Right cardiac atrium (tissue), 5 donors: ENCODE measurements at regions not wholly inside any gene's neighbourhood (a gene's known extent, or its start where the extent isn't known, plus 50 kb on each side); places are given as distances from the start of the nearest gene placed in this dataset.
"Not testable (repeated sequence)": the region's sequence is repeated elsewhere in the genome, so short reads cannot be mapped to it uniquely, and the experiment has no call there.

Source experiments
- ATAC-seq, 2 donors: fragments of 200-7000 bp; cut with Tn5 transposase; one replicate each; pipeline versions ENCODE4 v1.8.0 to v1.9.1; 2020; ENCODE audit warnings: moderate library complexity in 2 of 2, mild to moderate bottlenecking in 1 of 2
- DNase-seq, 3 donors: peaks; one replicate each; pipeline ENCODE4 v3.0.0-alpha.2; 2020
- H3K27ac ChIP-seq: one replicate; pipeline ENCODE4 v1.5.1; 2013; ENCODE audit warnings: mild to moderate bottlenecking, low read length, control low read depth, moderate library complexity
- H3K27me3 ChIP-seq: one replicate; pipeline ENCODE4 v1.6.1; 2013; ENCODE audit not compliant: control insufficient read depth, insufficient read depth
- H3K4me1 ChIP-seq: one replicate; pipeline ENCODE4 v1.6.1; 2013; ENCODE audit warnings: low read length; ENCODE audit not compliant: control insufficient read depth, insufficient read depth
- H3K4me3 ChIP-seq: one replicate; pipeline ENCODE4 v1.5.1; 2013; ENCODE audit warnings: low read length, control low read depth
- H3K9me3 ChIP-seq: one replicate; pipeline ENCODE4 v1.6.1; 2013; ENCODE audit warnings: low read length; ENCODE audit not compliant: control insufficient read depth
- WGBS: extraction: QIAGEN DNeasy Blood & Tissue Kit; methylation state at CpG from one replicate; pipeline ENCODE4 v1.1.7; 2013; 5-methylcytosine and 5-hydroxymethylcytosine counted together
- intact Hi-C, 4 donors: fragments of 100-400 bp; cut with DNase I; formaldehyde crosslinking; loops; one replicate each; pipeline versions ENCODE4 v1.11.0 to v1.14.0; 2022 to 2023
- donor health status: healthy with polysubstance abuse.
- donor health status: DM: no; HTN: yes; CAD: no.
- donor health status: DM: no; HTN: no; CAD: no.
- donor health status: DM: no; HTN: yes; CAD: no; lungs with severe emphysema.
- donor health status: DM: yes; HTN: yes; CAD: no.

DNA sequence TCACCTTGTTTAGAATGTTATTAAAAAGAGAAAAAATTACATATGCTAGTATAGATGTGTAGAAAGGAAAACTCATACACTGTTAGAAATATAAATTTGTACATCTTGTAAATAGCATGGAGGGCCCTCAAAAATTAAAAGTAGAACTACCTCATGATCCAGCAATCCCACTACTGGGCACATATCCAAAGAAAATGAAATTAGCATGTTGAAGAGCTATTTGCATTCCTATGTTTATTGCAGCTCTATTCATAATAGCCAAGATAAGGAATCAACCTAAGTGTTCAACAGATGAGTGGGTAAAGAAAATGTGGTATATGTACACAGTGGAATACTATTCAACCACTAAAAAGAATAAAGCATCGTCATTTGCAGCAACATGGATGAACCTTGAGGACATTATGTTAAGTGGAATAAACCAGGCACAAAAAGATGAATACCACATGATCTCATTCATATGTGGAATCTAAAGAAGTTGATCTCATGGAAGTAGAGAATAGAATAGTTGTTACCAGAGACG, 251.5 kb upstream of the THUMPD2 start:
- DNase-seq (no peak), ATAC-seq (no peak)
- Histone ChIP-seq H3K27me3 (no peaks in the 10 kb centered on the region), H3K9me3 (no peaks in the 10 kb centered on the region), H3K4me1 (no peaks in the 10 kb centered on the region), H3K4me3 (no peak overlapping the region), H3K27ac (no peak overlapping the region)
- WGBS, result 93% methylated on average over 2 of the region's 2 CpGs
- intact Hi-C loops, result no loop called here

DNA sequence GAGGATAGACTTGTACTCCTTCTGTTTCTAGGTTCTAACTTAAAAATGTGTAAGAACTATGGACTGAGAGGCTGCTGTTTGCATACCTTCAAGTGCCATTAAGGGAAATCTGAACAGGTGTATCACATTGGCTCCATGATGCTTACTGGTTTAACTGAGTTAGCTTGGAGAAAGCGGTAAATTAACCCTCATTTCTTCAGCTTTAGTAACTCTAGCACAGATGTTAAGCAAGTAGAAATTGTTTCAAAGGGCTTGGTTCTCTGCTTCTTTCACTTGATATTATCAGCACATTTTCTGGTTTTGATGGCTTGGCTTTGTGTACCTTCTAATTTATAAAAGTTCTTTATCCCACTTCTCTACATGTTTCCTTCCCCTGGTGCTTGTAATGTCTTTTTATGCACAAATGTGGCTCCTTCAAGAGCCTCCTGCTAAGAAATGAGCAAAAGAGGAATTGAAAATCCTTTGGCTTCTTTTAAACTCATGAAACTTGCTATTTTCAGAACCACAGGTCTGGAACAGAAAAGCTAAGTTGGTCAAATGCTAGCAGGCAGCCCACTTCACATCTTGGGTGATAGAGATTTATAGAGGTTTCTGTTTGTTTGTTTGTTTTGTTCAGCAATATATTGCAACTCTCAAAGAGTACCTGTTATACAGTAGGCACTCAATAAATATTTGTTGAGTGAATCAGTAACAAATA, 249.9 kb upstream of the THUMPD2 start:
- Histone ChIP-seq H3K4me1 (no peaks in the 10 kb centered on the region), H3K27ac (no peak overlapping the region), H3K4me3 (no peak overlapping the region), H3K9me3 (no peaks in the 10 kb centered on the region), H3K27me3 (no peaks in the 10 kb centered on the region)
- WGBS, result 89% methylated on average over 1 of the region's 1 CpG
- DNase-seq (no peak), ATAC-seq (no peak)
- intact Hi-C loops, result no loop called here

DNA sequence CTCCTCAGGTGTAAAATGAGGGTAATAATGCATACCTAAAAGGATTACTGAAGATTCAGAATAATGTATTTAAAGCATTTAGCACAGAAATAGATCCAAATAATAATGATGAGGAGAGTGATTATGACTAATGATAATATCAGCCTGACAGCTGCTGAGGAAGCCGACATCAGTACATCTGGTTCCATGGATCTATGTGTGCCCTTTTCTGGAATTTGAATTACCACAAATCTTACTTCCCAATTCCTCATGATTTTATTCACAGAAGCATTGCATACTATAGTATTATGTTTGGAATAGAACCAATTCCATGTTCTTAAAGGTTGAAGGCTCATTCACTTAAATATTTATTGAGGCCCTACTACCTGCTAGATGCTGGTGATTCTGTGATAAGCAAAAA, 248.9 kb upstream of the THUMPD2 start:
- intact Hi-C loops, result no loop called here
- H3K27me3 ChIP-seq, result no peaks in the 10 kb centered on the region
- H3K4me1 ChIP-seq, result no peaks in the 10 kb centered on the region
- WGBS, result 94% methylated on average over 1 of the region's 1 CpG
- no peak for DNase-seq
- ATAC-seq, result no peak
- no peaks in the 10 kb centered on the region for H3K9me3 ChIP-seq
- no peak overlapping the region for H3K4me3 ChIP-seq
- no peak overlapping the region for H3K27ac ChIP-seq

DNA sequence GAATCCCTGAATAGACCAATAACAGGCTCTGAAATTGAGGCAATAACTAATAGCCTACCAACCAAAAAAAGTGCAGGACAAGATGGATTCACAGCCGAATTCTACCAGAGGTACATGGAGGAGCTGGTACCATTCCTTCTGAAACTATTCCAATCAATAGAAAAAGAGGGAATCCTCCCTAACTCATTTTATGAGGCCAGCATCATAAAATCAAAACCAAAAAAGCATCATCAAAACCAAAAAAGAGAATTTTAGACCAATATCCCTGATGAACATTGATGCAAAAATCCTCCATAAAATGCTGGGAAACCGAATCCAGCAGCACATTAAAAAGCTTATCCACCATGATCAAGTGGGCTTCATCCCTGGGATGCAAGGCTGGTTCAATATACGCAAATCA, 246.2 kb upstream of the THUMPD2 start:
- H3K27ac ChIP-seq, H3K27me3 ChIP-seq, ATAC-seq, intact Hi-C loops, DNase-seq, H3K4me1 ChIP-seq, H3K9me3 ChIP-seq, H3K4me3 ChIP-seq: not testable (repeated sequence)
- 80% methylated on average over 3 of the region's 3 CpGs for WGBS

DNA sequence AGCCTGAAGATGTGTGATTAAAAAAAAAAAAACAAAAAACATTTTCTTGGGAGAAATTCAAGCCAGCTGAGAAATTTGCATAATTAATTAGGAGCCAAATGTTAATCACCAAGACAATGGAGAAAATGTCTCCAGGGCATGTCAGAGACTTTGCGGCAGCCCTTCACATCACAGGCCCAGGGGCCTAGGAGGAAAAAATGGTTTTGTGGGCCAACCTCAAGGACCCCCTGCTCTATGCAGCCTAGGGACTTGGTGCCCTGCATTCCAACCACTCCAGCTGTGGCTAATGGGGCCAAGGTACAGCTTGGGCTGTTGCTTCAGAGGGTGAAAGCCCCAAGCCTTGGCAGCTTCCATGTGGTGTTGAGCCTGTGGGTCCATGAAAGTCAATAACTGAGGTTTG, 241.9 kb upstream of the THUMPD2 start:
- ATAC-seq (no peak), DNase-seq (no peak)
- no peaks in the 10 kb centered on the region for H3K4me1 ChIP-seq
- H3K9me3 ChIP-seq, result no peaks in the 10 kb centered on the region
- intact Hi-C loops, result no loop called here
- H3K4me3 ChIP-seq, result no peak overlapping the region
- whole genome bisulfite sequencing, result 100% methylated on average over 1 of the region's 1 CpG
- no peaks in the 10 kb centered on the region for H3K27me3 ChIP-seq
- no peak overlapping the region for H3K27ac ChIP-seq

DNA sequence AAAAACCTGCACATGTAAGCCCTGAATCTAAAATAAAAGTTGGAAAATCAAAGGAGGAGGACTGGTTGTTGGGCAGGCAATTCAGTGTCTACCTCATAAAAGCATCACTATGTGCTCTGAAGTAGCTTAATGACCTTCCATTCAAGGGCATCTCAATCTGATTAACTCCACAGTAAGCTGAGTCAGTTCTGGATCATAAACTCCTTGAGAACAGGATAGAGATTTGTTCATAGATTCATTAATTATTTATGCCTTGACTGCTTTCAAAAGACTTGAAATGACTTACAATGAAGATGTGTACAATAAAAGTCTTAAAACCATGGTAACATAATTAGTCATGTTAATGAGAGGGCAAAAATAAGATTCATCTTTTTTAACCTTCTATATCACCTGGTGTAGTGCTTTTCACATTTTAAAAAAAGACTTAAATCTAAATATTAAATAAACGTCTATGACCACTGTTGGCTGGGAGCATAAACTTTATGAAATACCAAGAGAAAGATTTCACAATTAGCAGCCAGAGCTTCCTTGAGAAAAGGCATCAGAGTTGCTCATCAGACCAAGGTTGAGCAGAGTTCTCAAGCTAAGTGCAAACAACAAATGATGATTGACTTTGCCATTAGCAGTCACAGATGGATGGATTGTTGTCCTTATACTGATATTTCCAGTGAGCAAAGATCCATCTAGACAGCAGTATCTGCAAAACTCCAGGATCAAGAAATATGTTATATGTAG, 237.3 kb upstream of the THUMPD2 start:
- H3K27me3 ChIP-seq, result no peaks in the 10 kb centered on the region
- no peak overlapping the region for H3K27ac ChIP-seq
- DNase-seq, result no peak
- no peak overlapping the region for H3K4me3 ChIP-seq
- 64% methylated on average over 1 of the region's 1 CpG for WGBS
- H3K4me1 ChIP-seq, result no peaks in the 10 kb centered on the region
- intact Hi-C loops, result no loop called here
- H3K9me3 ChIP-seq, result no peaks in the 10 kb centered on the region
- no peak for ATAC-seq

DNA sequence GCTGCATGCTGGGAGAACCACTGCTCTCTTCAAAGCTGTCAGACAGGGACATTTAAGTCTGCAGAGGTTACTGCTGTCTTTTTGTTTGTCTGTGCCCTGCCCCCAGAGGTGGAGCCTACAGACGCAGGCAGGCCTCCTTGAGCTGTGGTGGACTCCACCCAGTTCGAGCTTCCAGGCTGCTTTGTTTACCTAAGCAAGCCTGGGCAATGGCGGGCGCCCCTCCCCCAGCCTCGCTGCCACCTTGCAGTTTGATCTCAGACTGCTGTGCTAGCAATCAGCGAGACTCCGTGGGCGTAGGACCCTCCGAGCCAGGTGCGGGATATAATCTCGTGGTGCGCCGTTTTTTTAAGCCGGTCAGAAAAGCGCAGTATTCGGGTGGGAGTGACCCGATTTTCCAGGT, 234.9 kb upstream of the THUMPD2 start:
- H3K9me3 ChIP-seq, DNase-seq, intact Hi-C loops, H3K4me3 ChIP-seq, H3K27me3 ChIP-seq, H3K27ac ChIP-seq, H3K4me1 ChIP-seq, ATAC-seq: not testable (repeated sequence)
- WGBS, result 92% methylated on average over 14 of the region's 17 CpGs

DNA sequence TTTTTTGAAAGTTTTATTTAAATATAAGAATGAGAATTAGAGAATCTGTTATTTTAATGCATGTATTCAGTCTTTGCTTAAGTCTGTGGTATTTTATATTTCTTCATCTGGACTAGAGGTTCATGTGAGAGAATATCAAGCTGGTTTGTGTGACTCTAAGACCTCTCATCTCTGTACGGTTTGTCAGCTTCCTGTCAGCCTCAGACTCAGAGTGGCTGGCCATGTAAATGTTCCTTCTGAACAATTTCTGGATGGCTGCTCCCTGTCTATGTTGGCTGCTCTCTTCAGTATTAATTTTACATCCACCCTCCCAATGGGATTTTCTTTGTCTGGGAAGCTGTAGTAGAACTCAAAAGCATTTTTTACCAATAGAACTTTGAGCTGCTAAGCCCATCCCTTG, 225.3 kb upstream of the THUMPD2 start:
- H3K4me3 ChIP-seq, result no peak overlapping the region
- ATAC-seq (peak in 1 of 2 donors; percentile 38), DNase-seq (no peak)
- no peaks in the 10 kb centered on the region for H3K9me3 ChIP-seq
- intact Hi-C loops, result no loop called here
- 22% methylated on average over 1 of the region's 1 CpG for WGBS
- H3K4me1 ChIP-seq, result peaks cover 1% of the 10 kb centered on the region
- H3K27ac ChIP-seq, result no peak overlapping the region
- no peaks in the 10 kb centered on the region for H3K27me3 ChIP-seq

DNA sequence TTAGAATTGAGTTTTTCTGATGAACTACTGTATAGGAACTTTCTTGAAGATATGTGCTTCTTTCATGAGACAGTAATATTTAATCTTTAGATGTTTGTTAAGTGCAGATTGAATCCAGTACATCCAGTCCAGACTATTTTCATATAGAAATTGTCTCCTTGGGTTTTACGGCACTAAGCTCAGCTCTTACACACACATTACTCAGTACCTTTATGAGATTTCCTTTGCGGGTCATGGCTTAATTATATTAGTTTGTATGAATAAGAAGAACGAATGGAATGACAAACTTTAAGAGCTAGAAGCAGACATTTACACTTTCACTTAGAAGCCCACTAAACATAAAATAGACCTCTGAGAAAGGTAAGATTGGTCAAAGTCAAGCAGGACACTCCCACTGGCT, 223.3 kb upstream of the THUMPD2 start:
- DNase-seq (no peak), ATAC-seq (no peak)
- intact Hi-C loops, result no loop called here
- Histone ChIP-seq H3K27ac (no peak overlapping the region), H3K4me1 (peaks cover 1% of the 10 kb centered on the region), H3K27me3 (no peaks in the 10 kb centered on the region), H3K4me3 (no peak overlapping the region), H3K9me3 (no peaks in the 10 kb centered on the region)
- 94% methylated on average over 3 of the region's 3 CpGs for WGBS

DNA sequence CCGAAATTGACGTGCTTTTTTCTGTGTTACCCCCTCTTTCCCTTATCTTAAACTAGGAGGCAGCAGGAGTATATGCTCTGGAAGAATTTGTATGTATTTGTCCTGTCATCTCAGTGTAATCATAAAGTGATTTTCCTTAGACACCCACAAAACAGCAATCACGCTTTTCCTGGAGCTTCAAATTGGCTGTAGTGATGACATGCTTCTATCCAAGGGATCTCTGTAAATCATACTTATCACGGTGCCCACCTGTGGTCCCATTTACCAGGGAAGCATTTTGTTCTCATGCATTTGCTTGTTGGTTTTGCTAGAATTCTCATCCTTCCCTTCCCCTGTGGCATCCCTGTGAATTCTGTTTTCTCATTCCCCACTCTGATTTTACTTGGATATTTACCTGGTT, 220.8 kb upstream of the THUMPD2 start:
- Histone ChIP-seq H3K27ac (no peak overlapping the region), H3K27me3 (no peaks in the 10 kb centered on the region), H3K4me3 (no peak overlapping the region), H3K4me1 (peaks cover 1% of the 10 kb centered on the region), H3K9me3 (no peaks in the 10 kb centered on the region)
- intact Hi-C loops, result no loop called here
- WGBS, result 88% methylated on average over 4 of the region's 4 CpGs
- ATAC-seq (no peak), DNase-seq (no peak)

DNA sequence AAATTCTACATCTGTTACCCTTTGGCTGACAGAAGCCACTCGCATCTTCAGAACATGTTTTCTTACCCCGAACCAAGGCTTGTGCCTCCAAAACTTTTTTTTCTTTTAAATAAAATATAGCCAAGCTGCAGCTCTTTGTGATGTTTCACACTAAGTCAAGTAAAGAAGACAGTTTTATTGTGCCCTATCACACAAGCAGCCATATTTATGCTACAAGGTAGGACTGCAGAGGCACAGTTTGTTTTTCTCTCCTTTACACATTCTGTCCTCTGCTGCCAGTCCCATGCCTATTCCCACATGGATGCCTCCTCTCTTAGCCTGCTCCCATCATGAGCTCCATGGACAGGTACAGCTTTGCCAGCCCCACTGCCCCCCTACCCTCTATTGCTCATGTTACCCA, 219.6 kb upstream of the THUMPD2 start:
- no peak for DNase-seq
- Histone ChIP-seq H3K4me3 (no peak overlapping the region), H3K27ac (no peak overlapping the region), H3K27me3 (no peaks in the 10 kb centered on the region), H3K4me1 (peaks cover 1% of the 10 kb centered on the region), H3K9me3 (no peaks in the 10 kb centered on the region)
- intact Hi-C loops, result no loop called here
- 89% methylated on average over 2 of the region's 2 CpGs for WGBS
- ATAC-seq, result no peak
